ENCODE measurements at regions not wholly inside any gene's neighbourhood (a gene's known extent, or its start where the extent isn't known, plus 50 kb on each side); places are given as distances from the start of the nearest gene placed in this dataset.

DNA sequence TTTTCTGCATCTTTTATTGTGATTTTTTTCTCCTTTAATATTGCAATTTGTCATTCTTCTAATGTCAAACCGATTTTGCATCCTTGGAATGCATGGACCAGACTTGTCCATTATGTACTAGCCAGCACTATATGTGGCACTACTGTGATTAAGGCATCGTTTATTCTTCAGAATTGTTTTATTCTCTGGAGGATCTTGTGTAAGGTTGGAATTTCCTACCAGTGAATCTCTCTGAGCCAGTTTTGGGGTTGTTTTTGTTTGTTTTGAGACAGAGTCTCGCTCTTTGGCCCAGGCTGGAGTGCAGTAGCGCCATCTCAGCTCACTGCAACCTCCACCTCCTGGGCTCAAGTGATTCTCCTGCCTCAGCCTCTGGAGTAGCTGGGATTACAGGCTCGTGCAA lies 58.5 kb downstream of the IGLL5 start:
- no peaks in the 10 kb centered on the region for H3K9me3 ChIP-seq (ENCODE audit: insufficient read depth, low read depth, low read length)
- H3K4me3 ChIP-seq (ENCODE audit: low read length, poor library complexity, severe bottlenecking) = no peak overlapping the region
- H3K36me3 ChIP-seq (ENCODE audit: insufficient read depth, low read length) = no peaks in the 10 kb centered on the region
- H3K4me2 ChIP-seq (ENCODE audit: low read depth, low read length, poor library complexity, severe bottlenecking) = no peak overlapping the region
- H3K9ac ChIP-seq (ENCODE audit: low read depth, low read length, poor library complexity, severe bottlenecking) = no peak overlapping the region
- no peak overlapping the region for H2AFZ ChIP-seq (ENCODE audit: low read length)
- H3K79me2 ChIP-seq (ENCODE audit: insufficient read depth, low read length) = no peaks in the 10 kb centered on the region
- H3K4me1 ChIP-seq (ENCODE audit: insufficient read depth, low read length, poor library complexity, severe bottlenecking) = no peaks in the 10 kb centered on the region
- no peaks in the 10 kb centered on the region for H3K27me3 ChIP-seq (ENCODE audit: insufficient read depth, low read length, poor library complexity, severe bottlenecking)
- H3K9me2 ChIP-seq (replicated peaks; ENCODE audit: low read depth, low read length) = no peaks in the 10 kb centered on the region
- no peaks in the 10 kb centered on the region for H3F3A ChIP-seq (ENCODE audit: low read depth)
- no peaks in the 10 kb centered on the region for H4K20me1 ChIP-seq (ENCODE audit: insufficient read depth, low read length, poor library complexity, severe bottlenecking)
- TF ChIP-seq EZH2phosphoT487 (IDR thresholded peaks at IDR 0.05; ENCODE audit: borderline replicate concordance) = no peak
- TF ChIP-seq, protein P1, sequence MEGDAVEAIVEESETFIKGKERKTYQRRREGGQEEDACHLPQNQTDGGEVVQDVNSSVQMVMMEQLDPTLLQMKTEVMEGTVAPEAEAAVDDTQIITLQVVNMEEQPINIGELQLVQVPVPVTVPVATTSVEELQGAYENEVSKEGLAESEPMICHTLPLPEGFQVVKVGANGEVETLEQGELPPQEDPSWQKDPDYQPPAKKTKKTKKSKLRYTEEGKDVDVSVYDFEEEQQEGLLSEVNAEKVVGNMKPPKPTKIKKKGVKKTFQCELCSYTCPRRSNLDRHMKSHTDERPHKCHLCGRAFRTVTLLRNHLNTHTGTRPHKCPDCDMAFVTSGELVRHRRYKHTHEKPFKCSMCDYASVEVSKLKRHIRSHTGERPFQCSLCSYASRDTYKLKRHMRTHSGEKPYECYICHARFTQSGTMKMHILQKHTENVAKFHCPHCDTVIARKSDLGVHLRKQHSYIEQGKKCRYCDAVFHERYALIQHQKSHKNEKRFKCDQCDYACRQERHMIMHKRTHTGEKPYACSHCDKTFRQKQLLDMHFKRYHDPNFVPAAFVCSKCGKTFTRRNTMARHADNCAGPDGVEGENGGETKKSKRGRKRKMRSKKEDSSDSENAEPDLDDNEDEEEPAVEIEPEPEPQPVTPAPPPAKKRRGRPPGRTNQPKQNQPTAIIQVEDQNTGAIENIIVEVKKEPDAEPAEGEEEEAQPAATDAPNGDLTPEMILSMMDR (conservative IDR thresholded peaks at IDR 0.05; ENCODE audit: low read length) = no peak

DNA sequence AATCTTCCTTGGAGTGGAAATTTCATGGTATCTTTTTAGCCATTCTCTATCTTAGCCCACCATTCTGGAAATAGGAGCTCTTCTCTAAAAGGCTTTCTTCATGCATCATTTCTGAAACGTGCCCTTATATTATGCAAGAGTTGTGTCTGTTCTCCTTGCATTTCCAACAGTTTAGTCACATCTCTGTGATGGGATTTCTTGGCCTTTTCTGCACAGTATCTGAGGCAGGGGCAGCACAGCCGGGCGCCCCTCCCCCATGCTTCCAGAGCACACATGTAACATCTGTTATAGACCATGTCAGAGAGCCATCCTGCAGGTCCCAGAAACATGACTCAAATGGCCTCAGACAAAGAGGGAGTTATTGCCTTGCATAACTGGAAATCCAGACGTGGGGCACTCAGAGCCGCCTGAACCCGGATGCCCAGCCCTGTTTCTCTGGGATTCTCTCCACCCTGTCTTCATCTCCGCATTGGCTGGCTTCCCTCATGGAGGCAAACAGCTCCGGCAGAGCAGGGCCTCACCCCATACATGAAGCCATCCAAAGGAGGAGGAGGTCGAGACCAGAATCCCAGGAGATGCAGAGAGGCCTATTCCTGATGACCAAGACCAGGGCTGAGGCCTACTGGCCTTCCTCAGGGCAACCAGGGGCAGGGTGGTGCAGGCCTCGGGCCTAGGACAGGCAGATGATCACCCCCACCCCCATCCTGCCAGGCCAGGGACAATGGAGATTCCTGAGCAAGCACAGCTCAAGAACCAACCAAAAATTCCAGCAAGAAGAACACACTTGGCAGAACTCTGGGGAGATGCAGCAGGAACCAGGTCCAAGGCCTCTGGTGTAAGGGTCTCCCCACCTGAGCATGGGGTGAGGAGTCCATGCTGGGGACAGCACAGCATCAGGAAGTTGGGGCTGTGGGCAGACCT lies 61.3 kb downstream of the IGLL5 start:
- no peaks in the 10 kb centered on the region for H4K20me1 ChIP-seq (ENCODE audit: insufficient read depth, low read length, poor library complexity, severe bottlenecking)
- no peaks in the 10 kb centered on the region for H3K27me3 ChIP-seq (ENCODE audit: insufficient read depth, low read length, poor library complexity, severe bottlenecking)
- no peak overlapping the region for H3K4me2 ChIP-seq (ENCODE audit: low read depth, low read length, poor library complexity, severe bottlenecking)
- H3K9me3 ChIP-seq (ENCODE audit: insufficient read depth, low read depth, low read length) = no peaks in the 10 kb centered on the region
- no peaks in the 10 kb centered on the region for H3K79me2 ChIP-seq (ENCODE audit: insufficient read depth, low read length)
- H3K4me1 ChIP-seq (ENCODE audit: insufficient read depth, low read length, poor library complexity, severe bottlenecking) = no peaks in the 10 kb centered on the region
- no peaks in the 10 kb centered on the region for H3F3A ChIP-seq (ENCODE audit: low read depth)
- H3K9ac ChIP-seq (ENCODE audit: low read depth, low read length, poor library complexity, severe bottlenecking) = no peak overlapping the region
- H3K36me3 ChIP-seq (ENCODE audit: insufficient read depth, low read length) = no peaks in the 10 kb centered on the region
- H3K9me2 ChIP-seq (replicated peaks; ENCODE audit: low read depth, low read length) = no peaks in the 10 kb centered on the region
- H2AFZ ChIP-seq (ENCODE audit: low read length) = no peak overlapping the region
- no peak for TF ChIP-seq EZH2phosphoT487 (IDR thresholded peaks at IDR 0.05; ENCODE audit: borderline replicate concordance)
- TF ChIP-seq, protein P1 (conservative IDR thresholded peaks at IDR 0.05; ENCODE audit: low read length) = no peak
- H3K4me3 ChIP-seq (ENCODE audit: low read length, poor library complexity, severe bottlenecking) = no peak overlapping the region

DNA sequence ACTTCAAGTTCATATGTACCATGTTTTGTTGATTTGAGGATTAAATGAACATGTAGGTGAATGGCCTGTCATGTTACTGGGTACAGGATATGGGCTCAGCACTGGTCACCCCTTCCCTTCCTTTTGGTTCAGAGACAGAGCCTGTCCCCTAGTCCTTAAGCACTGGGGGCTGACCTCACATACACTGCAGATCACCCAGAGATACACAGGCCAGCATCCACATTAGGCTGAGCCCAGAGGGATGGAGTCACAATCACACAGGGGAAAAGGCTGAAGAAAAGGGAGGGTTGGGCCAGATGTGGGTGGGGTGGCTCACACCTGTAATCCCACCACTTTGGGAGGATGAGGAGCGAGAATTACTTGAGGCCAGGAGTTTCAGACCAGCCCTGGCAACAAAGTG lies 62.3 kb downstream of the IGLL5 start:
- no peak overlapping the region for H3K9ac ChIP-seq (ENCODE audit: low read depth, low read length, poor library complexity, severe bottlenecking)
- no peaks in the 10 kb centered on the region for H3K36me3 ChIP-seq (ENCODE audit: insufficient read depth, low read length)
- no peaks in the 10 kb centered on the region for H4K20me1 ChIP-seq (ENCODE audit: insufficient read depth, low read length, poor library complexity, severe bottlenecking)
- no peaks in the 10 kb centered on the region for H3K9me2 ChIP-seq (replicated peaks; ENCODE audit: low read depth, low read length)
- H3K9me3 ChIP-seq (ENCODE audit: insufficient read depth, low read depth, low read length) = no peaks in the 10 kb centered on the region
- no peaks in the 10 kb centered on the region for H3K27me3 ChIP-seq (ENCODE audit: insufficient read depth, low read length, poor library complexity, severe bottlenecking)
- no peak overlapping the region for H3K4me2 ChIP-seq (ENCODE audit: low read depth, low read length, poor library complexity, severe bottlenecking)
- H3K79me2 ChIP-seq (ENCODE audit: insufficient read depth, low read length) = no peaks in the 10 kb centered on the region
- no peak overlapping the region for H2AFZ ChIP-seq (ENCODE audit: low read length)
- H3K4me3 ChIP-seq (ENCODE audit: low read length, poor library complexity, severe bottlenecking) = no peak overlapping the region
- no peaks in the 10 kb centered on the region for H3F3A ChIP-seq (ENCODE audit: low read depth)
- no peak for TF ChIP-seq EZH2phosphoT487 (IDR thresholded peaks at IDR 0.05; ENCODE audit: borderline replicate concordance)
- TF ChIP-seq, protein P1 (conservative IDR thresholded peaks at IDR 0.05; ENCODE audit: low read length) = no peak
- H3K4me1 ChIP-seq (ENCODE audit: insufficient read depth, low read length, poor library complexity, severe bottlenecking) = no peaks in the 10 kb centered on the region
